ENCODE measurements at regions not wholly inside any gene's neighbourhood (a gene's known extent, or its start where the extent isn't known, plus 50 kb on each side); places are given as distances from the start of the nearest gene placed in this dataset.

- TF ChIP-seq CTCF (IDR thresholded peaks at IDR 0.05) (no peak), POLR2AphosphoS5 (IDR thresholded peaks at IDR 0.05) (no peak)
Observed at GRCh38 chr19:28307487-28307886, 905.5 kb downstream of the UQCRFS1 start.

All from sigmoid colon (tissue), 4 donors.